ENCODE measurements at regions not wholly inside any gene's neighbourhood (a gene's known extent, or its start where the extent isn't known, plus 50 kb on each side); places are given as distances from the start of the nearest gene placed in this dataset.

DNA sequence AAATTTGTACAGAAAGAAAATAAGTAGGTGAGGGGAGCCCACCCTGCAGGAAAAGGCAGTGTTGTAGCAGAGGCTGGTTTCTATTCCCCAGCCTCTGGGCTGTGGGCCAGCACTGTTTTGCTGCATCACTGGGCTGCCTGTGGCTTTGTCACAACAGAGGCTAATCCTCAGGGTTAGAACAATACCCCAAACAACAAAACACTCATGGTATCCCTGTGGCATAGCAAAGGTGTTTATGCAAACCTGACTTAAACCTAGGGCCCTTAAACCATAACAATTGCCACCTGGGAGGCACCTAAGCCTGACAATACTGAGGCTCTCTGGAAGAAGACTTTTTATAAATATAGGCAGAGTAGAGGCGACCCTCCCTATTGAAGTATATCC, 314.7 kb downstream of the OLFM4 start:
- intact Hi-C loops (cut with DNase I) = no loop called here
- Histone ChIP-seq H3K36me3 (no peaks in the 10 kb centered on the region), H3K27ac (no peak overlapping the region), H3K4me3 (no peak overlapping the region), H3K4me1 (ENCODE audit: insufficient read depth) (no peaks in the 10 kb centered on the region), H3K27me3 (no peaks in the 10 kb centered on the region), H3K9me3 (no peaks in the 10 kb centered on the region)
- no peak for DNase-seq
- TF ChIP-seq EP300 (IDR thresholded peaks at IDR 0.05) (no peak), POLR2A (IDR thresholded peaks at IDR 0.05) (no peak)
- TF ChIP-seq, protein P1, sequence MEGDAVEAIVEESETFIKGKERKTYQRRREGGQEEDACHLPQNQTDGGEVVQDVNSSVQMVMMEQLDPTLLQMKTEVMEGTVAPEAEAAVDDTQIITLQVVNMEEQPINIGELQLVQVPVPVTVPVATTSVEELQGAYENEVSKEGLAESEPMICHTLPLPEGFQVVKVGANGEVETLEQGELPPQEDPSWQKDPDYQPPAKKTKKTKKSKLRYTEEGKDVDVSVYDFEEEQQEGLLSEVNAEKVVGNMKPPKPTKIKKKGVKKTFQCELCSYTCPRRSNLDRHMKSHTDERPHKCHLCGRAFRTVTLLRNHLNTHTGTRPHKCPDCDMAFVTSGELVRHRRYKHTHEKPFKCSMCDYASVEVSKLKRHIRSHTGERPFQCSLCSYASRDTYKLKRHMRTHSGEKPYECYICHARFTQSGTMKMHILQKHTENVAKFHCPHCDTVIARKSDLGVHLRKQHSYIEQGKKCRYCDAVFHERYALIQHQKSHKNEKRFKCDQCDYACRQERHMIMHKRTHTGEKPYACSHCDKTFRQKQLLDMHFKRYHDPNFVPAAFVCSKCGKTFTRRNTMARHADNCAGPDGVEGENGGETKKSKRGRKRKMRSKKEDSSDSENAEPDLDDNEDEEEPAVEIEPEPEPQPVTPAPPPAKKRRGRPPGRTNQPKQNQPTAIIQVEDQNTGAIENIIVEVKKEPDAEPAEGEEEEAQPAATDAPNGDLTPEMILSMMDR (IDR thresholded peaks at IDR 0.05) = no peak
- 69 to 76% (median 72%) methylated on average over 1 of the region's 1 CpG for WGBS, 3 donors

DNA sequence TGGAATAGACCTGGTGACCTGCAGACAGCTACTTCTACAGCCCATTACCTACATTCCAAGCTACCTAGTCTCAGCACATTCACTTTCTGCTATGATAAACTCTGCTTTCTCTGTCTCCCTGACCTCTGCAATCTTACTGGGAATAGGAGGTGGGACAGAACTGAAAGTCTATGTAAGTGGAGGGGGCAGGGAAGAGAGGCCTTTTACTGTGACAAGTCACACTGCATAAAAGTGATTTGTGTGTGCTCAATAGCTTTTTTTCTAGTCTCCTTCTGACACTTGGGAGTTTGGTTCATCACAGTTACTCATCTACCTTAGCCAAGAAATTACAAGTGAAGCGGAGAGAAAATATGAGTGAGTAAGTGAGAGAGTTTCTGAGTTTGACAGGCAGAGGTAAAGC, 322.4 kb downstream of the OLFM4 start:
- no peak for DNase-seq
- H3K27me3 ChIP-seq = no peaks in the 10 kb centered on the region
- intact Hi-C loops (cut with DNase I) = no loop called here
- H3K36me3 ChIP-seq = no peaks in the 10 kb centered on the region
- H3K27ac ChIP-seq = no peak overlapping the region
- no peaks in the 10 kb centered on the region for H3K4me1 ChIP-seq (ENCODE audit: insufficient read depth)
- H3K9me3 ChIP-seq = no peaks in the 10 kb centered on the region
- TF ChIP-seq EP300 (IDR thresholded peaks at IDR 0.05) = no peak
- TF ChIP-seq POLR2A (IDR thresholded peaks at IDR 0.05) = no peak
- TF ChIP-seq, protein P1 (IDR thresholded peaks at IDR 0.05) = no peak
- no peak overlapping the region for H3K4me3 ChIP-seq
- 65 to 78% (median 73%) methylated on average over 1 of the region's 1 CpG for WGBS, 3 donors

DNA sequence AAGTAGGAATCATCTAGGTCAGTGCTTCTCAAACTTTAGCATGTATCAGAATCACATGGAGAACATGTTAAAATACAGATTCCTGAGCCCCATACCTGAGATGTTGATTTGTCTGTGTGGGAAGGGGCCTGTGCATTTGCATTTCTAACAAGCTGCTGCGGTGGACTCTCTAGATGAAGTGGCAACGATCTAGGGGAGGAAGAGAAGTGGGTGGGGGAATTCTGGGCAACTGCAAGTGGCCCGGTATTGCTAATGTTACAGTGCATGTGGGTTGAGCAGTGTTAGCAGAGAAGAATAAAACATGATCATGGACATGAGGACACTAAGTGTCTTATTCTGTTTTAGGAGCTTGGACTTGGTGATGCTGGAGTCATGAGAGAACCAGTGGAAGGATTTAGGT, 329.0 kb downstream of the OLFM4 start:
- TF ChIP-seq, protein P1 (IDR thresholded peaks at IDR 0.05) = no peak
- TF ChIP-seq POLR2A (IDR thresholded peaks at IDR 0.05) = no peak
- TF ChIP-seq EP300 (IDR thresholded peaks at IDR 0.05) = no peak
- 70 to 86% (median 73%) methylated on average over 3 of the region's 3 CpGs for WGBS, 3 donors
- no peaks in the 10 kb centered on the region for H3K4me1 ChIP-seq (ENCODE audit: insufficient read depth)
- no peak overlapping the region for H3K4me3 ChIP-seq
- H3K27me3 ChIP-seq = no peaks in the 10 kb centered on the region
- DNase-seq = no peak
- no peaks in the 10 kb centered on the region for H3K36me3 ChIP-seq
- intact Hi-C loops (cut with DNase I) = no loop called here
- H3K9me3 ChIP-seq = no peaks in the 10 kb centered on the region
- H3K27ac ChIP-seq = no peak overlapping the region

DNA sequence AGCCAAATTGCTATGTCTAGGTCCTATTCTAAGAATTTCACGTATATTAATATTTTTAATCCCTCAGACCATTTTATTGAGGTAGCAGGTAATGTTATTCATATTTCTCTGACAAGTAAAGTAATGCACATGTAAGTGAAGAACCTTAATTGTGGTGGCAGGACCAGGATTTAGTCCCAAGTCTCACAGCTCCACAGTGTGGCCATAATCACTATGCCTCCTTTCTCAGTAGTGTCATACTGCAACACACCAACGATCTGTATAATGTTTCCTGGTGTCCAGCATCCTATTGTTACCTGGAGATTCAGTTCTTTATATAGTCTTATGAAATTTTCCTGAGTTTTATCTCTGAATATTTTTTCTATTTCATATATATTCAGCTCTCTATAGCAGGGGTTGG, 340.3 kb downstream of the OLFM4 start:
- Histone ChIP-seq H3K36me3 (no peaks in the 10 kb centered on the region), H3K4me1 (ENCODE audit: insufficient read depth) (no peaks in the 10 kb centered on the region), H3K27ac (no peak overlapping the region), H3K27me3 (no peaks in the 10 kb centered on the region), H3K4me3 (no peak overlapping the region), H3K9me3 (no peaks in the 10 kb centered on the region)
- WGBS, 3 donors = 70 to 86% (median 72%) methylated on average over 2 of the region's 2 CpGs
- intact Hi-C loops (cut with DNase I) = no loop called here
- TF ChIP-seq, protein P1 (IDR thresholded peaks at IDR 0.05) = no peak
- no peak for TF ChIP-seq POLR2A (IDR thresholded peaks at IDR 0.05)
- TF ChIP-seq EP300 (IDR thresholded peaks at IDR 0.05) = no peak
- no peak for DNase-seq

DNA sequence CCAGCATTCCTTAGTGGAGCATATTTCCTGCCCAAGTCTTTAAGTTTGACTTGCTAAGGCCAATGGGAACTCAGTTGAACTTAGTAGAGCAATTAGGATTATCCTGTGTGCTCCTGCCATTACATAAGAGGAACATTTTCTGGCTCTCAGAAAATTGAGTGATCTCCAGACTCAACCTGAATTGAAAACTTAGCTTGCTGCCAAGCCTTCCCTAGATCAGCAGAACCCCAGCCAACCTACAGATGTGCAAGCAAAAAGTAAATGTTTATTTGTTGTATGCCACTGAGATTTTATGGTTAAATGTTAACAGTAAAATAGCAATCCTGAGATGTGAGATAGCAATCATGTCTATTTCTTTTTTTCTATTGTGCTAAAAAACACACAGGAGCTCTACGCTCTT, 350.9 kb downstream of the OLFM4 start:
- H3K9me3 ChIP-seq = no peaks in the 10 kb centered on the region
- H3K4me3 ChIP-seq = no peak overlapping the region
- 90 to 97% (median 96%) methylated on average over 1 of the region's 1 CpG for WGBS, 3 donors
- intact Hi-C loops (cut with DNase I) = no loop called here
- H3K4me1 ChIP-seq (ENCODE audit: insufficient read depth) = no peaks in the 10 kb centered on the region
- H3K27ac ChIP-seq = no peak overlapping the region
- H3K27me3 ChIP-seq = no peaks in the 10 kb centered on the region
- H3K36me3 ChIP-seq = no peaks in the 10 kb centered on the region
- TF ChIP-seq, protein P1 (IDR thresholded peaks at IDR 0.05) = no peak
- TF ChIP-seq POLR2A (IDR thresholded peaks at IDR 0.05) (no peak), EP300 (IDR thresholded peaks at IDR 0.05) (no peak)
- DNase-seq = no peak

All from ovary (tissue), 7 donors.